GM13976 (cell line): ENCODE measurements at regions not wholly inside any gene's neighbourhood (a gene's known extent, or its start where the extent isn't known, plus 50 kb on each side); places are given as distances from the start of the nearest gene placed in this dataset.
"Not testable (repeated sequence)": the region's sequence is repeated elsewhere in the genome, so short reads cannot be mapped to it uniquely, and the experiment has no call there.

Experiments
- DNase-seq: peaks from one replicate; pipeline ENCODE4 v3.0.0; 2012; ENCODE audit warnings: low spot score
- CTCF ChIP-seq: IDR thresholded peaks from 2 replicates; pipeline ENCODE4 v1.5.1; 2012; ENCODE audit warnings: borderline replicate concordance, mild to moderate bottlenecking; ENCODE audit not compliant: insufficient read depth; ENCODE audit errors: extremely low read depth, missing control alignments, control extremely low read depth
- in situ Hi-C: fragments of 300-500 bp; cut with MboI; formaldehyde crosslinking; loops from one replicate; pipeline ENCODE4 v1.12.0; 2022; ENCODE audit warnings: low sequenced_read_pairs, mixed read lengths, inconsistent platforms; ENCODE audit not compliant: unreplicated experiment

GRCh38 chr4:123599920-123600810, 203.6 kb downstream of the SPRY1 start:
- TF ChIP-seq CTCF = no peak

GRCh38 chr4:123600987-123601904, 204.7 kb downstream of the SPRY1 start:
- no peak for DNase-seq

More at GRCh38 chr4:123599920-123600810, 203.6 kb downstream of the SPRY1 start:
- DNase-seq = peak; percentile 39
- in situ Hi-C loops = no loop called here

GRCh38 chr4:123602007-123602406, 205.4 kb downstream of the SPRY1 start:
- no peak for TF ChIP-seq CTCF
- in situ Hi-C loops = no loop called here
- DNase-seq = no peak

More at GRCh38 chr4:123600987-123601904, 204.7 kb downstream of the SPRY1 start:
- TF ChIP-seq CTCF = no peak
- in situ Hi-C loops = no loop called here

GRCh38 chr4:123603165-123603564, 206.6 kb downstream of the SPRY1 start:
- TF ChIP-seq CTCF = no peak
- in situ Hi-C loops = no loop called here
- no peak for DNase-seq

- in situ Hi-C loops = not testable (repeated sequence)
Measured at GRCh38 chr4:123605797-123606196, 209.2 kb downstream of the SPRY1 start.

GRCh38 chr4:123606336-123606735, 209.7 kb downstream of the SPRY1 start:
- TF ChIP-seq CTCF = no peak
- DNase-seq = no peak
- in situ Hi-C loops = no loop called here

More at GRCh38 chr4:123605797-123606196, 209.2 kb downstream of the SPRY1 start:
- DNase-seq = not testable (repeated sequence)
